H1 (cell line): ENCODE measurements at regions not wholly inside any gene's neighbourhood (a gene's known extent, or its start where the extent isn't known, plus 50 kb on each side); places are given as distances from the start of the nearest gene placed in this dataset.

ENCODE experiments used
- CTCF ChIA-PET: fragments of 300-600 bp; sonication (Branson Sonifier 250); formaldehyde crosslinking; loops from one replicate; lab custom pipeline; 2021; ENCODE audit not compliant: partially characterized antibody; lab: Charles Lee
- POLR2A ChIA-PET: fragments of 300-600 bp; sonication (Branson Sonifier 250); formaldehyde crosslinking; loops from one replicate; lab custom pipeline; 2021; ENCODE audit warnings: inconsistent platforms; ENCODE audit not compliant: partially characterized antibody; lab: Charles Lee
- DNase-seq, 2 experiments: peaks; one replicate each; pipeline versions ENCODE4 v3.0.0 to v3.0.0-alpha.2; 2010 to 2022; ENCODE audit warnings: low spot score in 2 of 2, low read depth in 1 of 2, mixed read lengths in 1 of 2
- FAIRE-seq: peaks from 2 replicates; lab custom pipeline; 2011; peaks lifted over from hg19 to GRCh38; lab: Jason Lieb, UNC
- H2AFZ ChIP-seq: 2 replicates; pipeline ENCODE4 v1.8.1; 2012; ENCODE audit warnings: low read length, inconsistent platforms
- H2AK5ac ChIP-seq: 2 replicates; pipeline ENCODE4 v1.6.1; 2013; ENCODE audit warnings: low read depth, low read length
- H2BK120ac ChIP-seq: replicated peaks from 2 replicates; pipeline ENCODE3; 2013; ENCODE audit warnings: low read depth, low read length, inconsistent platforms
- H2BK12ac ChIP-seq: 2 replicates; pipeline ENCODE4 v1.6.1; 2013; ENCODE audit warnings: low read depth, low read length
- H2BK15ac ChIP-seq: 2 replicates; pipeline ENCODE4 v1.6.1; 2013; ENCODE audit warnings: low read length
- H2BK20ac ChIP-seq: 2 replicates; pipeline ENCODE4 v1.6.1; 2013; ENCODE audit warnings: low read length
- H2BK5ac ChIP-seq: 2 replicates; pipeline ENCODE4 v1.6.1; 2013; ENCODE audit warnings: low read depth, low read length
- H3K14ac ChIP-seq: 2 replicates; pipeline ENCODE4 v1.6.1; 2013; ENCODE audit warnings: inconsistent platforms; ENCODE audit not compliant: insufficient read length
- H3K18ac ChIP-seq: 2 replicates; pipeline ENCODE4 v1.6.1; 2013; ENCODE audit warnings: low read length; ENCODE audit errors: extremely low read depth
- H3K23ac ChIP-seq: 2 replicates; pipeline ENCODE4 v1.6.1; 2013; ENCODE audit warnings: inconsistent platforms; ENCODE audit not compliant: insufficient read length
- H3K23me2 ChIP-seq: 2 replicates; pipeline ENCODE4 v1.6.1; 2013; ENCODE audit warnings: low read depth, low read length
- H3K27ac ChIP-seq: 2 replicates; pipeline ENCODE4 v1.6.1; 2011; ENCODE audit warnings: low read depth, low read length, inconsistent platforms
- H3K27me3 ChIP-seq, 4 experiments: replicated peaks in 1 of 4; 1 replicate in 1 of 4; 2 replicates in 3 of 4; pipeline versions ENCODE4 v1.6.1 to v1.8.1; 2011 to 2013; ENCODE audit warnings: low read length in 3 of 4, mild to moderate bottlenecking in 3 of 4, inconsistent platforms in 2 of 4, mixed read lengths in 2 of 4, moderate library complexity in 1 of 4; ENCODE audit not compliant: control insufficient read depth in 3 of 4, insufficient read depth in 3 of 4; ENCODE audit errors: extremely low read depth in 1 of 4
- H3K36me3 ChIP-seq, 4 experiments: 2 replicates each; pipeline versions ENCODE4 v1.6.1 to v1.8.1; 2011 to 2013; ENCODE audit warnings: mild to moderate bottlenecking in 4 of 4, low read length in 3 of 4, moderate library complexity in 2 of 4, control low read depth in 1 of 4, inconsistent platforms in 1 of 4; ENCODE audit not compliant: insufficient read depth in 4 of 4, control insufficient read depth in 2 of 4
- H3K4ac ChIP-seq: replicated peaks from 2 replicates; pipeline ENCODE3; 2013; ENCODE audit warnings: low read length, low read depth, mixed read lengths, inconsistent platforms; ENCODE audit not compliant: insufficient read length
- H3K4me1 ChIP-seq, 4 experiments: replicated peaks in 1 of 4; 1 replicate in 1 of 4; 2 replicates in 3 of 4; pipeline versions ENCODE4 v1.6.1 to v1.8.1; 2011 to 2013; ENCODE audit warnings: low read length in 3 of 4, inconsistent platforms in 2 of 4, mixed read lengths in 1 of 4; ENCODE audit not compliant: insufficient read depth in 4 of 4, control insufficient read depth in 3 of 4
- H3K4me2 ChIP-seq, 2 experiments: 2 replicates each; pipeline versions ENCODE4 v1.6.1 to v1.8.1; 2011 to 2013; ENCODE audit warnings: low read depth in 2 of 2, low read length in 2 of 2, control low read depth in 1 of 2, inconsistent platforms in 1 of 2, mild to moderate bottlenecking in 1 of 2; ENCODE audit not compliant: insufficient read depth in 1 of 2
- H3K4me3 ChIP-seq, 4 experiments: fragments of 200-600, 300-600 bp in 1 of 4; sonication (generic), shearing (Covaris generic), sonication (Bioruptor Twin) in 1 of 4; 2 replicates each; pipeline versions ENCODE4 v1.5.1 to v1.8.1; 2011 to 2016; ENCODE audit warnings: low read length in 4 of 4, low read depth in 3 of 4, control low read depth in 2 of 4, inconsistent platforms in 2 of 4, mild to moderate bottlenecking in 2 of 4, mixed read lengths in 1 of 4, moderate library complexity in 1 of 4; ENCODE audit not compliant: insufficient read depth in 2 of 4; ENCODE audit errors: extremely low read depth in 1 of 4
- H3K56ac ChIP-seq: replicated peaks from 2 replicates; pipeline ENCODE3; 2013; ENCODE audit warnings: low read depth, mild to moderate bottlenecking, mixed read lengths, low read length, inconsistent platforms; ENCODE audit not compliant: insufficient read length
- H3K79me1 ChIP-seq: 2 replicates; pipeline ENCODE4 v1.6.1; 2013; ENCODE audit warnings: low read depth, low read length, control low read depth
- H3K79me2 ChIP-seq, 2 experiments: 2 replicates each; pipeline versions ENCODE4 v1.6.1 to v1.8.1; 2012 to 2013; ENCODE audit warnings: low read length in 2 of 2, mild to moderate bottlenecking in 2 of 2, inconsistent platforms in 1 of 2; ENCODE audit not compliant: insufficient read depth in 2 of 2, control insufficient read depth in 1 of 2
- H3K9ac ChIP-seq, 4 experiments: replicated peaks in 1 of 4; 1 replicate in 1 of 4; 2 replicates in 3 of 4; pipeline versions ENCODE4 v1.6.1 to v1.8.1; 2011 to 2013; ENCODE audit warnings: low read depth in 3 of 4, low read length in 3 of 4, control low read depth in 2 of 4, mild to moderate bottlenecking in 2 of 4, moderate library complexity in 2 of 4, inconsistent platforms in 1 of 4; ENCODE audit errors: extremely low read depth in 1 of 4
- H3K9me3 ChIP-seq, 2 experiments: 2 replicates each; pipeline versions ENCODE4 v1.6.1 to v1.8.1; 2012 to 2013; ENCODE audit warnings: mild to moderate bottlenecking in 2 of 2, moderate library complexity in 2 of 2, control low read depth in 1 of 2, inconsistent platforms in 1 of 2, low read depth in 1 of 2, low read length in 1 of 2, mixed read lengths in 1 of 2; ENCODE audit not compliant: insufficient read depth in 2 of 2
- H4K20me1 ChIP-seq, 2 experiments: replicated peaks in 1 of 2; 2 replicates each; pipeline versions ENCODE3 to v1.8.1; 2011 to 2013; ENCODE audit warnings: inconsistent platforms in 2 of 2, low read length in 2 of 2, mild to moderate bottlenecking in 1 of 2; ENCODE audit not compliant: insufficient read depth in 2 of 2, control insufficient read depth in 1 of 2
- H4K5ac ChIP-seq: 2 replicates; pipeline ENCODE4 v1.6.1; 2013; ENCODE audit warnings: low read length, low read depth, mixed read lengths, inconsistent platforms; ENCODE audit not compliant: insufficient read length
- H4K8ac ChIP-seq: 2 replicates; pipeline ENCODE4 v1.8.0; 2013; ENCODE audit warnings: mild to moderate bottlenecking, moderate library complexity, low read length, inconsistent platforms; ENCODE audit not compliant: insufficient read depth; ENCODE audit errors: extremely low read depth
- H4K91ac ChIP-seq: replicated peaks from 2 replicates; pipeline ENCODE3; 2013; ENCODE audit warnings: low read length, mixed read lengths, inconsistent platforms; ENCODE audit not compliant: insufficient read length
- ATF3 ChIP-seq: IDR thresholded peaks from 2 replicates; pipeline ENCODE4 v1.6.1; 2011; ENCODE audit warnings: low read depth, mild to moderate bottlenecking, low read length; ENCODE audit not compliant: insufficient read depth
- CREB1 ChIP-seq: IDR thresholded peaks from 2 replicates; pipeline ENCODE4 v1.6.1; 2012; ENCODE audit warnings: inconsistent platforms
- SP1 ChIP-seq: IDR thresholded peaks from 2 replicates; pipeline ENCODE4 v1.6.1; 2011; ENCODE audit warnings: low read depth, low read length
- SRF ChIP-seq: IDR thresholded peaks from 2 replicates; pipeline ENCODE4 v1.6.1; 2011; ENCODE audit warnings: mild to moderate bottlenecking, low read depth, low read length, moderate library complexity
- WGBS, 2 experiments: shearing (Covaris generic) in 1 of 2; methylation state at CpG; one replicate each; pipeline versions ENCODE4 v1.1.6 to v1.1.7; 2013 to 2015; ENCODE audit warnings: low lambda C conversion rate in 2 of 2, mixed read lengths in 2 of 2, inconsistent platforms in 1 of 2, low coverage in 1 of 2, missing lambda C conversion rate in 1 of 2; ENCODE audit not compliant: insufficient replicate concordance in 2 of 2, insufficient coverage in 1 of 2, insufficient read length in 1 of 2; ENCODE audit errors: extremely low coverage in 1 of 2, missing lambda C conversion rate in 1 of 2; 5-methylcytosine and 5-hydroxymethylcytosine counted together

- no peaks in the 10 kb centered on the region for H3K79me1 ChIP-seq
- no peaks in the 10 kb centered on the region for H3K9me3 ChIP-seq
- CTCF ChIA-PET, result no interaction called here
- FAIRE-seq (no peak), DNase-seq (no peak)
- H3K9ac ChIP-seq, result no peak overlapping the region
- WGBS, 2 experiments, result 88% methylated on average over 2 of the region's 2 CpGs; no CpG with 5 or more reads in 1 of the 2 experiments
- no peaks in the 10 kb centered on the region for H3K79me2 ChIP-seq
- H2BK120ac ChIP-seq, result no peak overlapping the region
- no peak overlapping the region for H3K4me2 ChIP-seq
- no peak overlapping the region for H4K8ac ChIP-seq
- H3K27me3 ChIP-seq, result no peaks in the 10 kb centered on the region
- no peak overlapping the region for H3K4ac ChIP-seq
- no peak overlapping the region for H3K23ac ChIP-seq
- H4K5ac ChIP-seq, result no peak overlapping the region
- TF ChIP-seq SP1 (no peak), CREB1 (no peak), SRF (no peak), ATF3 (no peak)
- POLR2A ChIA-PET, result no interaction called here
- H4K20me1 ChIP-seq, result no peaks in the 10 kb centered on the region
- no peak overlapping the region for H3K56ac ChIP-seq
- no peaks in the 10 kb centered on the region for H3K23me2 ChIP-seq
- H3K14ac ChIP-seq, result no peak overlapping the region
- H3K4me3 ChIP-seq, result no peak overlapping the region
- H2BK20ac ChIP-seq, result no peak overlapping the region
- H3K36me3 ChIP-seq, result no peaks in the 10 kb centered on the region
- no peak overlapping the region for H2AFZ ChIP-seq
- H2BK5ac ChIP-seq, result no peak overlapping the region
- H2AK5ac ChIP-seq, result no peak overlapping the region
- H2BK15ac ChIP-seq, result no peak overlapping the region
- no peak overlapping the region for H4K91ac ChIP-seq
- no peak overlapping the region for H3K27ac ChIP-seq
- H3K4me1 ChIP-seq, result no peaks in the 10 kb centered on the region
- H3K18ac ChIP-seq, result no peak overlapping the region; the same call in 1 of the 2 replicates
- no peak overlapping the region for H2BK12ac ChIP-seq
Observed at GRCh38 chr4:133452678-133453077, 303.6 kb downstream of the PCDH10 start.
